Dermis microvascular lymphatic vessel endothelial cell (primary cell): ENCODE measurements at regions not wholly inside any gene's neighbourhood (a gene's known extent, or its start where the extent isn't known, plus 50 kb on each side); places are given as distances from the start of the nearest gene placed in this dataset.
"Not testable (repeated sequence)": the region's sequence is repeated elsewhere in the genome, so short reads cannot be mapped to it uniquely, and the experiment has no call there.

Experiments
- DNase-seq, 2 donors: peaks; one replicate each; pipeline versions ENCODE4 v3.0.0 to v3.0.0-alpha.2; 2010; ENCODE audit warnings: low read depth in 2 of 2

DNA sequence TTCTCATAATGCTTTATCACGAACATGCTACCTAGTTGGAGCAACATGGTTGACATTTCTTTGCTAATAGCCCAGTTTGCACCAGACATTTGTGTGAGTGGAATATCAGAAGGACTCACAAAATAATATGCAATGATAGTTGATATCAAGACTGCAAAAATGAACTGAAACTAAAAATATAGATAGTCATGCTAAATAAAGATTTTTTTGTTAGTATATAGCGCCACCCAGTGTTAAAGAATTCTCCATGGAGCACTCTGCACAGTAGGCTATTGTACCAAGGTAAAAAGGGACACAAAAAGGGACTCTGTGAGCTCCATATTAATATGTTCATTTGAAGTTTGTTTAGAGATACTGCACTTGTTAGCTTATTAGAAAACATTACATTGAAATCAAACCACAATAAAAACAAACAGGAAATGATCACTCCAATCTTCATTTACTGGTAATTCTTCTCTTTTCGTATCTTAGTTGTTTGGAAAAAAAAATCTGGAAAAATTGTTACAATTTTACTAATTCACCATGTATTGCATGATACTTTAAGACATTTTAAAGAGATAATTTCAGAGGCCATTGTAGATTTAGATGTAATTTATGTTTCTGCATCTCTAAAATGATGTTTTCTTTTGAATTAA lies 1509.6 kb downstream of the ADGRL3 start:
- no peak for DNase-seq

- no peak for DNase-seq
Observed at GRCh38 chr4:62706423-62706822, 1506.3 kb downstream of the ADGRL3 start.

DNA sequence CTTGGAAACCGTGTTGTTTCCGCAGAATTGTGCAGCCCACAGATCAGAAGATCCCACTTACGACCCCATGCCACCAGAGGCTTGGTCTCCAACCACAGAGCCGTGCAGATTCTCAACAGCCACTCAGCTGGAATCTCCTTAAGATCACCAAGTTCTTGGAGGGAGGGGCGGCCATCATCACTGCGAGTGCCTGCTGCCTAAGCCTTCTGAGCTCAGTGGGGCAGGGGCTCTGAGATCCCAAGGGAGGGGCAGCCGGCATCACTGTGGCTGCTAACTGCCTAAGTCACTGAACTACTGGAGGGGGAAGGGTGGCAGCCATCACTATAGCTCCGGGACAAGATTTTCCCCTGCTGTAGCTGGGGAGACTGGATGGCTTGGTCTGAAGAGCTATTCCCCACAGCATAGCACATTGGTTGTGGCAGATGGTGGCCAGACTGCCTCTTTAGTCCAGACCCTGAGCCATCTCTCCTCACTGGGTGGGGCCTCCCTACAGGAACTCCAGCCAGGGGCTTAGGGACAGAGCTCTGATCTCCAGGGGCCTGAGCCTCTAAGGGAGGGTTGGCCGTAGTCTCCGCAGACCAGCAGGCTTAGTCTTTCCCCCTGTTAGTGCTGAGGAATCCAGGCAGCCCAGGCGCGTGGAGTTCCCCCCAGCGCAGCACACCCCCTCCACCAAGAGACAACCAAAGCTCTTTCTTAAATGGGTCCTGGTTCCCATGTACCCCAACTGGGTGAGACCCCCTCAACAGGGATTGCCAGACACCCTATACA lies 1483.9 kb downstream of the ADGRL3 start:
- no peak for DNase-seq

GRCh38 chr4:62676962-62677361 lies 1476.8 kb downstream of the ADGRL3 start:
- DNase-seq: no peak

GRCh38 chr4:62670514-62670913 lies 1470.4 kb downstream of the ADGRL3 start:
- no peak for DNase-seq

DNA sequence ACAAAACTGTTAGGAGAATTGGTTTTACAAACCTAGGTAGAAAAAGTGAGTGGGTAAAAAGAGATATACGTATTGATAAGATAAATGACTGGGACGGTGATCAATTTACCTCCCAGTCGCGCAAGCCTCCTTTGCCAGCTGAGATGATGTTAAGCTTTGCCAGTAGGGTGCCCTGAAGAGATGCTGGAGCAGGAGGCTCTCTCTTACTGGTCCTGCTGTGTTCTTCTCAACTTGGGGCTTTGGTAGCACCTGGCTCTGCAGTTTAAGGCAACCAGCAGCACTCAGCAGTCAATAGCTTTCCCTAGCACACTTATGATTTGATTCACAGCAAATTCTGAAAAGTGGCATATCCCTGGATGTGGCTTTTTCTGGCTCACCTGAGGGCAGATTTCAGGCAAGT lies 1461.7 kb downstream of the ADGRL3 start:
- DNase-seq: no peak

DNA sequence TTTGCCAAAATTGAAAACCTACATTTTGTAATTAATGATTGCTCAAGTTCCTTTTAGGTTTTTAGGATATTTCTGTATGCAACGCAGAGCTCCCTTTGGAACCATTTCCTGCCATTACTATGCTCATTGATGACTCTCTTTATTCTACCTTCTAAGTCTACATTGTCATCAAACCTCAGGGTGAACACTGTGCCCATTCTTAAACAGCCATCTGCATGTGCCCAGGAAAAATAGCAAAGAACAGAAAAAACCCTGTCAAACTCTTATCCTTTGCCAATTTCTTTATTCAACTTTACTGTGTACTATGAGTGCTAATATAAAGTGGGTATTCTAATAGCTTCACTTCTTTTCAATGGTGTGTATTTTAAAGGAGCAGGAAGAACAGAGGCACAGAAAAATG lies 1455.9 kb downstream of the ADGRL3 start:
- DNase-seq: no peak

DNA sequence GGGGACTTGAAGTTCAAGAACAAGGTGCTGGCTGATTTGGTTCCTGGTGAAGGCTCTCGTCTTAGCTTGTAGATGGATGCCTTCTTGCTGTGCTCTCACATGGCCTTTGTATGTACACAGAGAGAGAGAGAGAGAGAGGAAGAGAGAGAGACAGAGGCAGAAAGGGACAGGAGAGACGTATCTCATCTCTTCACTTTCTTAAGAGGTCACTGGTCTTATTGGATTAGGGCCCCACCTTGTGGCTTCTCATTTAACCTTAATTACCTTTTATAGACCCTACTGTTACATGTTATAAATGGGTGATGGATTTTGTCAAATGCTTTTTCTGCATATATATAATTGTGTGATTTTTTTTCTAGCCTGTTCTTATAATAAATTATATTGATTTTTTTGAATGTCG lies 1444.2 kb downstream of the ADGRL3 start:
- no peak for DNase-seq

GRCh38 chr4:62640296-62640695 lies 1440.2 kb downstream of the ADGRL3 start:
- no peak for DNase-seq

GRCh38 chr4:62627671-62628070 lies 1427.5 kb downstream of the ADGRL3 start:
- DNase-seq: no peak

- no peak for DNase-seq
Observed at GRCh38 chr4:62627141-62627540, 1427.0 kb downstream of the ADGRL3 start.

GRCh38 chr4:62622089-62622488 lies 1422.0 kb downstream of the ADGRL3 start:
- no peak for DNase-seq

DNA sequence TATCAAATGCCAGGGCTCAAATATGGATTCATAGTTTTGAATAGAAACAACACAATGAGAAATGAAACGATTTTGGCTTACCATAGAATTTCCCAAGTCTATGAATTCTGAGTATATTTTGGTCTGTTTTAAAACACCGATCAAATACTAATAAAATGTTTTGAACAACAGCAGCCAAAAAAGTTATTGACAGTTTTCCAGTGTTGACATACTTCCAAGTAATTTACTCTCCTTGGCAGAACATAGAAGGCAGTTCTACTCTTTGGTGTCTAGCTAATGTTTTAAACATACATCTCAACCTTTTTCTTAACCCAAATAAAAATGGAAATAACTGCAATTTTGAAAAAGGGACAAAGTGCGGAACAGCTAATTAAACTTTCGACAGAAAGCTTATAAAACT lies 1419.8 kb downstream of the ADGRL3 start:
- no peak for DNase-seq

DNA sequence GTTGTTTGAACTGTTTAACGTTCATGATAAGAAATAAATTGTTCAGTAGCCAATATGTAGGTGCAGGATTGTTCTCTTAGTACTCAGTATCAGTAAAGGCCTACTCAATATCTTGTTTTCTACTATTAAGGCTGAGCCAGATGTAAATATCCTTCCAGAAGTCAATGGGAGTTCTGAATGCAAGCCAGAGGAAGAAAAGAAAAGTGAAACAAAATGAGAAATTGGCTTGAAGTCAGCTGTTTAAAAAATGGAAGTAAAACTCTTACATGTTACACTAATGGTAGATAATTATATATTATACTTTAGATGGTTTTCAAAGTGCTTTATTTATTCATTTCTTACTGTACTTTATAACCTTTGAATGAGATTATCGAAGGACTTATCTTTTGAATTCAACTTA lies 1417.9 kb downstream of the ADGRL3 start:
- DNase-seq: no peak

- no peak for DNase-seq
Observed at GRCh38 chr4:62601737-62602136, 1401.6 kb downstream of the ADGRL3 start.

- DNase-seq: not testable (repeated sequence)
Observed at GRCh38 chr4:62595265-62595664, 1395.1 kb downstream of the ADGRL3 start.

DNA sequence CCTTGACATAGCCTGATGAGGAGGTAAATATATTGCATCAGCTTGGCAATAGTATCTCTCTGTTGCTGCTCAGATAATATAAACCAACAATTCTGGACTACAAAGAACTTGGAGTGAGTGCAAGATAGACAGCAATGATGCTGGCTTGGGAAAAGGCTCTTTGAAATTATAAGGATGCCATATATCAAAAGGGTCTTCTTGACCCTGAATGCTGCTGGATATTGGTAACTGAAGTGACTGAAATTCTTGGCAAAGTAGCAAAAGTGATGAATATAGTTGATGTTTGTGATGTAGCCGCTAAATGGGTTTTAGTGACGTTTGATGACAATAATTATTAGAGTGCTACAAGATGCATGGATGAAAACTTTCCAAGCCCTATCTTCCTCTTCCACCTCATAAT lies 1391.6 kb downstream of the ADGRL3 start:
- DNase-seq: no peak

- DNase-seq: no peak
Observed at GRCh38 chr4:62588671-62589070, 1388.5 kb downstream of the ADGRL3 start.

DNA sequence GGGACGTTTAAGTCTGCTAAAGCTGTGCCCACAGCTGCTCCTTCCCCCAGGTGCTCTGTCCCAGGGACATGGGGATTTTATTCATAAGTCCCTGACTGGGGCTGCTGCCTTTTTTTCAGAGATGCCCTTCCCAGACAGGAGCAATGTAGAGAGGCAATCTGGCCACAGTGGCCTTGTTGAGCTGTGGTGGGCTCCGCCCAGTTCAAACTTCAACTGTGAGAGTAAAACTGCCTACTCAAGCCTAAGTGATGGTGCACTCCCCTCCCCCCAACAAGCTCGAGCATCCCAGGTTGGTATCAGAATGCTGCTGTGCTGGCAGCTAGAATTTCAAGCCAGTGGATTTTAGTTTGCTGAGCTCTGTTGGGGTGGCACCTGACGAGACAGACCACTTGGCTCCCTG lies 1371.4 kb downstream of the ADGRL3 start:
- DNase-seq: no peak

DNA sequence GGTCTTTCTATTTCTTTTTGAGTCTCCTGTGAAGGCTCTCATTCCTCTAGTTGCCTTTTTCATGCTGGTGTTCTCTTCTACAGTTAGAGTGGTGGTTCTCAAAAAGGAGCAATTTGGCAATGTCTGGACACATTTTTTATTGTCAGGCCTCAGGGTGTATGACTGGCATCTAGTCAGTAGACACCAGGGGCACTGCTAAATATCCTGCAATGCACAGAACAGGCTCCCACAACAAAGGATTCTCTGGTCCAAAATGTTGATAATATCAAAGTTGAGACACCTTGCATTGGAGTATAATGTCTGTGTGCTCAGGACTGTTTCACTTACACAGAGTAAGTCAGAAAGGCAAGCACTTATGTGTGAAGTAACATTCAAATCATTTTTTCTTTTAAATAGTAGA lies 1360.7 kb downstream of the ADGRL3 start:
- no peak for DNase-seq

- DNase-seq: no peak
Observed at GRCh38 chr4:62550121-62550520, 1350.0 kb downstream of the ADGRL3 start.

DNA sequence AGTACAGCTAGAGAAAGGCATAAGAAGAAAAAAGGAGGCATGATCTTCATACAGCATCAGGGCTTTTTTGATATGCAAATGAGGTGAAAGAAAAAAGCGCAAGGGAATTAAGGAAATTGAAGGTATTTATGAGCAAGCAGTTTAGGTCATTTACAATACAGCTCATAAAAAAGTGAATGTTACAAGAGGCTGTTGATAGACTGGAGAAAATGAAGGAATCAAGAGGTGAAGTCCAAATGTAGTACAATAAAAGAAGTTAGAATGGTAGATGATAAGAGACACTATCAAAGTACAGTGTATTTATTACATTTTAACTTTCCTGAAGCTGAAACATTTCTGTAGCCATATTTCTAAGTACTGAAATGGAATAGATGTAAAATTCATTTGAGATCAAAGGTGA lies 1349.5 kb downstream of the ADGRL3 start:
- no peak for DNase-seq

- no peak for DNase-seq
Observed at GRCh38 chr4:62548765-62549164, 1348.6 kb downstream of the ADGRL3 start.
